ENCODE measurements at regions not wholly inside any gene's neighbourhood (a gene's known extent, or its start where the extent isn't known, plus 50 kb on each side); places are given as distances from the start of the nearest gene placed in this dataset.

DNA sequence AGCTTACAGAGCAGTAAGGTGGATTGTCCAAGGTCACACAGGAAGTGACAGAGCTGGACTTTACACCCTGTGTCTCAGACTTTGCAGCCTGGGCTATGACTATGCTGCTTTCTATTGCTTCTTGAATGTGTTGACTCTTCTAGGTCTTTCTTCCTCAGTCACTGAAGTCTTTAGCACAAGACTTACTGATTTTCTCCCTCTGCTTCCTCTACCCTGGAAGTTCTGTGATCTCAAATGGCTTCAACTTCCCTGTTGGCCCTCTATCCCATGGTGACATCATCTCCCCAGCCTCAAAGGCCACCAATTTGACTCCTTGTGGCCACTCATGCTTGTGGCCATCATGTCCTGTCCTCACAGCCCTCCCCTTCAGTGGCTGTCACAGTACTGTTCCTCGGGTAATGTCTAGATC lies 181.3 kb downstream of the HS3ST3A1 start:
- TF ChIP-seq, protein P1, sequence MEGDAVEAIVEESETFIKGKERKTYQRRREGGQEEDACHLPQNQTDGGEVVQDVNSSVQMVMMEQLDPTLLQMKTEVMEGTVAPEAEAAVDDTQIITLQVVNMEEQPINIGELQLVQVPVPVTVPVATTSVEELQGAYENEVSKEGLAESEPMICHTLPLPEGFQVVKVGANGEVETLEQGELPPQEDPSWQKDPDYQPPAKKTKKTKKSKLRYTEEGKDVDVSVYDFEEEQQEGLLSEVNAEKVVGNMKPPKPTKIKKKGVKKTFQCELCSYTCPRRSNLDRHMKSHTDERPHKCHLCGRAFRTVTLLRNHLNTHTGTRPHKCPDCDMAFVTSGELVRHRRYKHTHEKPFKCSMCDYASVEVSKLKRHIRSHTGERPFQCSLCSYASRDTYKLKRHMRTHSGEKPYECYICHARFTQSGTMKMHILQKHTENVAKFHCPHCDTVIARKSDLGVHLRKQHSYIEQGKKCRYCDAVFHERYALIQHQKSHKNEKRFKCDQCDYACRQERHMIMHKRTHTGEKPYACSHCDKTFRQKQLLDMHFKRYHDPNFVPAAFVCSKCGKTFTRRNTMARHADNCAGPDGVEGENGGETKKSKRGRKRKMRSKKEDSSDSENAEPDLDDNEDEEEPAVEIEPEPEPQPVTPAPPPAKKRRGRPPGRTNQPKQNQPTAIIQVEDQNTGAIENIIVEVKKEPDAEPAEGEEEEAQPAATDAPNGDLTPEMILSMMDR (IDR thresholded peaks at IDR 0.05; ENCODE audit: unreplicated experiment), result no peak
- no peak for DNase-seq (ENCODE audit: low spot score)
- Mint-ChIP-seq H3K36me3 (ENCODE audit: low read depth, unreplicated experiment) (no peaks in the 10 kb centered on the region), H3K4me1 (ENCODE audit: unreplicated experiment) (no peaks in the 10 kb centered on the region), H3K4me3 (ENCODE audit: unreplicated experiment) (no peak overlapping the region), H3K27me3 (ENCODE audit: unreplicated experiment) (no peaks in the 10 kb centered on the region), H3K27ac (ENCODE audit: unreplicated experiment) (no peak overlapping the region), H3K9me3 (ENCODE audit: unreplicated experiment) (no peaks in the 10 kb centered on the region)

DNA sequence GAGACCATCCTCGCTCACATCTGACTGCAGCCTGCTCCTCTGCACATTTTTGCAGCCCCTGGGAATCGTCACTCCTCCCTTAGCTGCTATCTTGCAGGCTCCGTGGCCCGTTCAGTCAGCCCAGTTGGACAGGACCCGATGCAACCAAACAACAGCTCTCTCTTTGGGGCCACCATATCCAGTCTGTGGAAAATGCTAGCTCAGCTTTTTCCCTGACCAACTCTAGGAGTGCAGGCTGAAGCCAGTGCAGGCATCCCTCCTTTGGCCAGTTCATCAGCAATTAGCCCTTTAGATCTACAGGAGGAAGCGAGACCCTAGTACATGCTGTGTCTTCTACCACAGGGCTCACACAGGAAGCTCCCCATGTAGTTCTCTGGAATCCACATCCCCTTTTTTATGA lies 182.1 kb downstream of the HS3ST3A1 start:
- Mint-ChIP-seq H3K27me3 (ENCODE audit: unreplicated experiment) (no peaks in the 10 kb centered on the region), H3K9me3 (ENCODE audit: unreplicated experiment) (no peaks in the 10 kb centered on the region), H3K36me3 (ENCODE audit: low read depth, unreplicated experiment) (no peaks in the 10 kb centered on the region), H3K4me1 (ENCODE audit: unreplicated experiment) (no peaks in the 10 kb centered on the region), H3K27ac (ENCODE audit: unreplicated experiment) (no peak overlapping the region), H3K4me3 (ENCODE audit: unreplicated experiment) (no peak overlapping the region)
- TF ChIP-seq, protein P1 (IDR thresholded peaks at IDR 0.05; ENCODE audit: unreplicated experiment), result no peak
- DNase-seq (ENCODE audit: low spot score), result no peak

DNA sequence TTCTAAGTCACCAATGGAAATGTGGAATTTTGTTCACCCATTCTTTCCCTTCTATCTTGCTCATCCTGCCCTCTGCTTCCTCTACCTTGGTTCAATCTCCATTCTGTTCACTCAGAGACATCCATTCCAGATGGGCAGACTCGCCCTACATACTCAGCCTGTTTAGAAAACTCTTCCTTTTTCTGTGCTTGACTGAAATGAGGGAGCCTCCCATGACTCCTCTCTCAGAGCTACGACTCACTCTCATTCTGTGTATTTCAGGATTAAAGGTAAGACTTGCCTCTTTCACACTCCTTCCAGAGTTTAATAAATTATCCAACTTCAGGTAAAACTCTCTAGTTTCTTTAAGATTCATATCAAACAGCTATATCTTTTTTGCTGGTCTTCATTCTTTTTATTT lies 182.8 kb downstream of the HS3ST3A1 start:
- H3K4me3 Mint-ChIP-seq (ENCODE audit: unreplicated experiment), result no peak overlapping the region
- TF ChIP-seq, protein P1 (IDR thresholded peaks at IDR 0.05; ENCODE audit: unreplicated experiment), result no peak
- no peaks in the 10 kb centered on the region for H3K36me3 Mint-ChIP-seq (ENCODE audit: low read depth, unreplicated experiment)
- no peaks in the 10 kb centered on the region for H3K9me3 Mint-ChIP-seq (ENCODE audit: unreplicated experiment)
- no peaks in the 10 kb centered on the region for H3K27me3 Mint-ChIP-seq (ENCODE audit: unreplicated experiment)
- no peak for DNase-seq (ENCODE audit: low spot score)
- no peaks in the 10 kb centered on the region for H3K4me1 Mint-ChIP-seq (ENCODE audit: unreplicated experiment)
- H3K27ac Mint-ChIP-seq (ENCODE audit: unreplicated experiment), result no peak overlapping the region

DNA sequence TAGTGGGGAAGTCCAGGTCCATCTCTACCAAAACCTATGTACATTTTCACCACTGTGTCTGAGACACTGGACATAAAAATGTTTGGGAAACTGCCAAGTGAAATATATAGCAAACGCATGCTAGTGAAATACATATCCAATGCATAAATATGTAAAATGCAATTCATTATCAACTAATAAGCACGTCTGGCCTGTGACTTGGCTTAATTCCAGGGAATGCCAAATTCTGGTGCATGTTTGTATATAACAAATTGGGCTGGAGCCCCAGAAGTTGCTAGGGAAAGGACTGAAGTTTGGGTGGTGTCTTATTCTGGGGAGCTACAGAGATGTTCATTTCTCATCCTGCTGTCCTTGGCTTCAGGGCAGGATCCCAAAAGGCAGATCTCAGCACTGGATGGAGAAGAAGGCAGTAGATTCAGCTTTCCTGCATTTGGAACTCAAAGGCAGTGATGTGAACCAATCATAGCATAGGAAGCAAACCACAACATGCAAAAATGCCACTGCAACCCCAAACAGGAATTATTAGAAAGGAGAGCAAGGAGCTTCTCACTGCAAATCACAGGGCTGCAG lies 184.3 kb downstream of the HS3ST3A1 start:
- Mint-ChIP-seq H3K27me3 (ENCODE audit: unreplicated experiment) (no peaks in the 10 kb centered on the region), H3K27ac (ENCODE audit: unreplicated experiment) (no peak overlapping the region), H3K36me3 (ENCODE audit: low read depth, unreplicated experiment) (no peaks in the 10 kb centered on the region), H3K4me1 (ENCODE audit: unreplicated experiment) (no peaks in the 10 kb centered on the region), H3K9me3 (ENCODE audit: unreplicated experiment) (no peaks in the 10 kb centered on the region), H3K4me3 (ENCODE audit: unreplicated experiment) (no peak overlapping the region)
- no peak for DNase-seq (ENCODE audit: low spot score)
- TF ChIP-seq, protein P1 (IDR thresholded peaks at IDR 0.05; ENCODE audit: unreplicated experiment), result no peak

DNA sequence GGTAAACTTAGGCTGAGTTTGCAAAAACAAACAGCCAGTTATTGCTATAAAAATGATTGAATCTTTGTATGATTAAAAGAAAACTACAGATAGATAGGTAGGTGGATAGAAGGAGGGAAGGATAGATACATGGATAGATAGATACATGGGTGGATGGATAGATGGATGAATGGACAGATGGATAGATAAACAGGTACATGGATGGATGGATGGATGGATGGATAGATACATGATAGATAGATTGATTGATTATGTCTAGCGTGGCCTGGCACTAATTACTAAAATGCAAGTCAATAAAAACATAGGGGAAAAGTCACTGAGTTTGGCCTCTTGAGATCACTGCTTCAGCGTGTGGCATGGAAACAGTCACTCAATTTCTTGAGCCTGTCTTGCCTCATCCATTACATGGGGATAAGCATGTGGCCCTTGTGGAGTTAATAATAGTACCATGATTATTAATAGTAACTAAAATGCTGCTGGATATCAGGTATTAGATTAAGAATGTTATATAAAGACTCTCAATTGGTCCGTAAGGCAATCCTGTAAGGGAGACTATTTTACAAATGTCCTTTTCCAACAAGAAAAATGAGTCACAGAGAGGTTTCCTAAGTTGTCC lies 184.9 kb downstream of the HS3ST3A1 start:
- DNase-seq (ENCODE audit: low spot score), result no peak
- TF ChIP-seq, protein P1 (IDR thresholded peaks at IDR 0.05; ENCODE audit: unreplicated experiment), result no peak
- H3K4me3 Mint-ChIP-seq (ENCODE audit: unreplicated experiment), result no peak overlapping the region
- H3K27me3 Mint-ChIP-seq (ENCODE audit: unreplicated experiment), result no peaks in the 10 kb centered on the region
- no peaks in the 10 kb centered on the region for H3K9me3 Mint-ChIP-seq (ENCODE audit: unreplicated experiment)
- H3K36me3 Mint-ChIP-seq (ENCODE audit: low read depth, unreplicated experiment), result no peaks in the 10 kb centered on the region
- no peaks in the 10 kb centered on the region for H3K4me1 Mint-ChIP-seq (ENCODE audit: unreplicated experiment)
- H3K27ac Mint-ChIP-seq (ENCODE audit: unreplicated experiment), result no peak overlapping the region
